ENCODE measurements at regions not wholly inside any gene's neighbourhood (a gene's known extent, or its start where the extent isn't known, plus 50 kb on each side); places are given as distances from the start of the nearest gene placed in this dataset.

GRCh38 chr2:228735697-228736096, 535.4 kb downstream of the PID1 start:
- TF ChIP-seq CTCF (conservative IDR thresholded peaks at IDR 0.05; ENCODE audit: low read depth, low read length) (no peak), EZH2phosphoT487 (IDR thresholded peaks at IDR 0.05; ENCODE audit: borderline replicate concordance, low read length) (no peak), EZH2 (IDR thresholded peaks at IDR 0.05; ENCODE audit: low read length, unreplicated experiment) (no peak)
